T-helper 1 cell treated with Interleukin-12 subunit alpha and Interleukin-12 subunit beta and Interleukin-4 antibody, amounts not matched to agents 30 ng/mL and 1 ng/mL, for 36 hours (primary cell): ENCODE measurements at regions not wholly inside any gene's neighbourhood (a gene's known extent, or its start where the extent isn't known, plus 50 kb on each side); places are given as distances from the start of the nearest gene placed in this dataset.

ENCODE experiments used
- intact Hi-C: fragments of 100-400 bp; cut with micrococcal nuclease; formaldehyde crosslinking; loops from one replicate; pipeline ENCODE4 v1.15.1; 2024

DNA sequence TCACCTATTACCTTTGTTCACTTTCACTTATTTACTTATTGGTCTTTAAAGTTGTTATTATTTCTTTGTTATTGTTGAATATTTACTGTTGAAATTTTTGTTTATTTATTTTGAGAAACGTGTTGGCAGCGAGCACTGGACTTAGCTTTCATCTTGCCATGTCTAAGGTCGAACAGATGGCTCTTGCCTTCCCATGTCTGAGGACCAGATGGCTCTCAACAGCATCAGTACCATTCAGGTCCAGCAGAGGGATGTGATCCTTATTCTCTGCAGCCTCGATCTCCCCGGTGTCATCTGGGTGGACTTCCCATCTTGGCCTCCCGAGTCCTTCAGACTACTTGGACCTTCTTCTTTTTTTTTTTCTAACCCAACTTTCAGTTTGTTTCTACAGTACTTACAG lies 1437.6 kb downstream of the UQCRFS1 start:
- intact Hi-C loops: no loop called here

DNA sequence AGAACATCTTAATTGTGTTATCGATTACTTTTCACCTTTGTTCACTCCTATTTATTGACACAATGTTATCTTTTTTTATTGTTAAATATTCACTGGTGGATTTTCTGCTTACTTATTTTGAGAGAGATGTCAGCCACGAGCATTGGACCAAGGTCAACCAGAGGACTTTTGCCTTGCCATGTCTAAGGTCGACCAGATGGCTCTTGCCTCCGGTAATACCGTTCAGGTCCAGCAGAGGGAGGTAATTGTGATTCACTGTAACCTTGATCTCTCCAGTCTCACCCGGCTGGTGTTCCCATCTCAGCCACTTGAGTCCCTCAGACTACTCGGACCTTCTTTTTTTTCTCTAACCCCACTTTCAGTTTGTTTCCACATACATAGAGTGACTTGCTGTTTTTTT lies 1438.1 kb downstream of the UQCRFS1 start:
- intact Hi-C loops: no loop called here

DNA sequence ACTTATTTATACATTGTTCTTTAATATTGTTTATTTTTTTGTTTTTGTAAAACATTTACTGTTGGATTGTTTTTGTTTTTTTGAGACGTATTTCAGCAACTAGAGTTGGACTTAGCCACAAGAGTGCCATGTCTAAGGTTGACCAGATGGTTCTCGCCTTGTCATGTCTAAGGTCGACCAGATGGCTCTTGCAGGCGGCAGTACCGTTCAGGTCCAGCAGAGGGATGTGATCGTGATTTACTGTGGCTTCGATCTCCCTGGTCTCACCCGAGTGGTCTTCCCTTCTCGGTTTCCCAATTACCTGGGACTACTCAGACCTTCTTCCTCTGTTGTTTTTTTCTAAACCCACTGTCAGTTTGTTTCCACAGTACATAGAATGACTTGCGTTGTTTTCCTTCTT lies 1438.6 kb downstream of the UQCRFS1 start:
- intact Hi-C loops: no loop called here

DNA sequence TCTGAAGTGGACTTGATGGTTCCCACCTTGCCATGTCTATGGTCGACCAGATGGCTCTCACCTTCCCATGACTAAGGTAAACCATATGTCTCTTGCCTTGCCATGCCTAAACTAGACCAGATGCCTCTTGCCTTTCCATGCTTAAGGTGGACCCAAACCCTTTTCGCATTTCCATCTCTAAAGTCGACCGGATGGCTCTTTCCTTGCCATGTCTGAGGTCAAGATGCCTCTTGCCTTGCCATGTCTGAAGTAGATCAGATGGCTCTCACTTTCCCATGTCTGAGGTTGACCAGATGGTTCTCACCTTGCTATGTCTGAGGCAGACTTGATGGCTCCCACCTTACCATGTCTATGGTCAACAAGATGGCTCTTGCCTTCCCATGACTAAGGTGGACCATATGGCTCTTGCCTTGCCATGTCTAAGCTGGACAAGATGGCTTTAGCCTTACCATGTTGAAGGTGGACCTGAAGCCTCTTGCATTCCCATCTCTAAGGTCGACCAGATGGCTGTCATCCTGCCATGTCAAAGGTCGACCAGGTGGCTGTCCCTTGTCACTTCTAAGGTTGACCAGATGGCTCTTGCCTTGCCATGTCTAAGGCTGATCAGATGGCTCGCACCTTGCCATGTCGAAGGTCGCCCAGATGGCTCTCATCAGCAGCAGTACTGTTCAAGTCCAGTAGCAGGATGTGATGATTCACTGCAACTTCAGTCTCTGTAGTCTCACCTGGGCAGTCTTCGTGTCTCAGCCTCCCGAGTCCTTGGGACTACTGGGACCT lies 1439.4 kb downstream of the UQCRFS1 start:
- intact Hi-C loops: no loop called here

DNA sequence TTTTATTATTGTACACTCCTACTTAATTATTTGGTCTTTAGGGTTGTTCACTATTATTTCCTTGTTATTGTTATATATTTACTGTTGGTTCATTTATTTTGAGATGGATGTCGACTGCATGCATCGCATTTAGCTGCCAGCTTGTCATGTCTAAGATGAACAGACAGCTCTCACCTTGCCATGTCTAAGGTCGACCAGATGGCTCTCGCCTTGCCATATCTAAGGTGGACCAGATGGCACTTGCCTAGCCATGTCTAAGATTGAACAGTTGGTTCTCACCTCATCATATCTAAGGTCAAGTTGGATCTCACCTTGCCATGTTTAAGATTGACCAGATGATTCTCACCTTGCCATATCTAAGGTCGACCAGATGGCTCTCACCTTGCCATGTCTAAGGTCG lies 1440.9 kb downstream of the UQCRFS1 start:
- intact Hi-C loops: no loop called here

DNA sequence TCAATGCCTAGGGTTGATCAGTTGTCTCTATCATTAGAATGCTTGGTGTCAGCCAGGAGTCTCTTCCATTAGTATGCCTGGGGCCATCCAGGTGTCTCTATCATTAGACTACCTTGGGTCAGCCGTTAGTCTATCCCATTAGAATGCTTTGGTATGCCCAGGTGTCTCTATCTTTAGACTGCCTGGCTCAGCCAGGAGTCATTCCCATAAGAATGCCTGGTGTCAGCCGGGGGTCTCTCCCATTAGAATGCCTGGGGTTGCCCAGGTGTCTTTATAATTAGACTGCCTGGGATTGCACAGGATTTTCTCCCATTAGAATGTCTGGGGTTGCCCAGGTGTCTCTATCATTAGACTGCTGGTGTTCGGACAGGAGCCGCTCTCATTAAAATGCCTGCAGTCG lies 1442.9 kb downstream of the UQCRFS1 start:
- intact Hi-C loops: no loop called here

DNA sequence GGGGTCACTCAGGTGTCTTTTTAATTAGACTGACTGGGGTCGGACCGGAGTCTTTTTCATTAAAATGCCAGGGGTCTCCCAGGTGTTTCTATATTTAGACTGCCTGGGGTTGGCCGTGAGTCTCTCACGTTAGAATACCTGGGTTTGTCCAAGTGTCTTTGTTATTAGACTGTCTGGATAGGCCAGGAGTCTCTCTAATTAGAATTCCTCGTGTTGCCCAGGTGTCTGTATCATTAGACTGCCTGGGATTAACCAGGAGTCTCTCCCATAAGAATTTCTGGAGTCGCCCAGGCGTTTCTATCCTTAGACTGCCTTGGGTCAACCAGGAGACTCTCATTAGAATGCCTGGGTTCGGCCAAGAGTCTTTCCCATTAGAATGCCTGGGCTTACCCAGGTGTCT lies 1445.7 kb downstream of the UQCRFS1 start:
- intact Hi-C loops: no loop called here

DNA sequence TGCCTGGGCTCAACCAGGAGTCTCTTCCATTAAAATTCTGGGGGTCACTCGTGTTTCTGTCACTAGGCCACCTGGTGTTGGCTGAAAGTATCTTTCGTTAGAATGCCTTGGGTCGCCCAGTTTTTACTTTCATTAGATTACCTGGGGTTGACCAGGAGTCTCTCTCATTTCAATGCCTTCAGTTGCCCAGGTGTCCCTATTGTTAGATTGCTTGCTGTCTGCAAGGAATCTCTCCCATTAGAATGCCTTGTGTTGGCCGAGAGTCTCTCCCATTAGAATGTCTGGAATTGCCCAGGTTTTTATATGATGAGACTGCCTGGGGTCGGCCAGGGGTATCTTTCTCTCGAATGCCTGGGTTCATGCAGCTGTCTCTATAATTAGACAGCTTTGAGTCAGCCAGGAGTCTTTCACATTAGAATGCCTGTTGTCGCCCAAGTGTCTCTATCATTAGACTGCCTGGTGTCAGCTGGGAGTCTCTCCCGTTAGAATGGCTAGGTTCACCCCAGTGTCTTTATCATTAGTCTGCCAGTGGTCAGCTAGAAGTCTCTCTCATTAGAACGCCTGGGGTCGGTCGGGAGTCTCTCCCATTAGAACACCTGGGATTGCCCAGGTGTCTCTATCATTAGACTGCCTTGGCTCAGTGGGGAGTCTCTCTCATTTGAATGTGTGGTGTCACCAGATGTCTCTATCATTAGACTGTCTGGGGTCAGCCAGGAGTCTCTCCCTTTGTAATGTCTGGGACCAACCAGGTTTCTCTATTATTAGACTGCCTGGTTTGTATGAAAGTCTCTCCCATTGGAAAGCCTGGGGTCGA lies 1446.8 kb downstream of the UQCRFS1 start:
- intact Hi-C loops: no loop called here

DNA sequence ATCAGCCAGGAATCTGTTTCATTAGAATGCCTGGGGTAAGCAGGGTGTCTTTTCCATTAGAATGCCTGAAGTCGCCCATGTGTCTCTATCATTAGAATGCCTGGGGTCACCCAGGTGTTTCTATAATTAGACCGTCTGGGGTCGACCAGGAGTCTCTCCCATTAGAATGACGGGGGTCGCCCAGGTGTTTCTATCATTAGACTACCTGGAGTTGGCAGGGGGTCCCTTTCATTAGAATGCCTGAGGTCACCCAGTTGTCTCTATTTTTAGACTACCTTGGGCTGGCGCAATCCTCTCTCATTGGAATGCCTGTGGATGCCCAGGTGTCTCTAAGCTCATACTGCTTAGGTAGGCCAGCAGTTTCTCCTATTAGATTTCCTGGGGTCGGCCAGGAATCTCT lies 1447.6 kb downstream of the UQCRFS1 start:
- intact Hi-C loops: no loop called here

DNA sequence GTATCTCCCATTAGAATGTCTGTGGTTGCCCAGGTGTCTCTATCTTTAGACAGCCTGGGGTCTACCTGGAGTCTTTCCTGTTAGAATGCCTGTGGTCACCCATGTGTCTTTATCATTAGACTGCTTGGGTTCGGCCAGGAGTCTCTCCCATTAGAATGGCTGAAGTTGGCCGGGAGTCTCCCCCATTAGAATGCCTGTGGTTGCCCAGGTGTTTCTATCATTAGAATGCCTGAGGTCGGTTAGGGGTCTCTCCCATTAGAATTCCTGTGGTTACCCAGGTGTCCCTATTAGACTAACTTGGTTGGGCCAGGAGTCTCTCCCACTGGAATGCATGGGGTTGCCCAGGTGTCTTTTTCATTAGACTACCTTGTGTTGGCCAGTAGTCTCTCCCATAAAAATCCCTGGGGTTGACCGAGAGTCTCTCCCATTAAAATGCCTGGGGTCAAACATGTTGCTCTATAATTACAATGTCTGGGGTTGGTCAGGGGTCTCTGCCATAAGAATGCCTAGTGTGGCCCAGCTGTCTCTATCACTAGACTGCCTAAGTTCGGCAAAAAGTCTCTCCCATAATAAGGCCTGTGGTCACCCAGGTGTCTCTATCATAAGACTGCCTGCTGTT lies 1448.7 kb downstream of the UQCRFS1 start:
- intact Hi-C loops: no loop called here

DNA sequence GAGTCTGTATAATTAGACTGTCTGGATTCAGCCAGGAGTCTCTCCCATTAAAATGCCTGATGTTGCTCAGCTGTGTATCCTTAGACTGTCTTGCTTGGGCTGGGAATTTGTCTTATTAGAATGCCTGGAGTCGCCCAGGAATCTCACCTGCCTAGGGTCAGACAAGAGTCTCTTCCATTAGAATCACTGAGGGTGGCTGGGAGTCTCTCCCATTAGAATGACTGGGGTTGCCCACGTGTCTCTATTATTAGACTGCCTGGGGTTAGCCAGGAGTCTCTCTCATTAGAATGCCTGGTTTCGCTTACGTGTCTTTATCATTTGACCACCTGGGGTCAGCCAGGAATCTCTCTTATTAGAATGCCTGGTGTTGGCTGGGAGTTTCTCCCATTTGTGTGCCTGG lies 1450.0 kb downstream of the UQCRFS1 start:
- intact Hi-C loops: no loop called here

DNA sequence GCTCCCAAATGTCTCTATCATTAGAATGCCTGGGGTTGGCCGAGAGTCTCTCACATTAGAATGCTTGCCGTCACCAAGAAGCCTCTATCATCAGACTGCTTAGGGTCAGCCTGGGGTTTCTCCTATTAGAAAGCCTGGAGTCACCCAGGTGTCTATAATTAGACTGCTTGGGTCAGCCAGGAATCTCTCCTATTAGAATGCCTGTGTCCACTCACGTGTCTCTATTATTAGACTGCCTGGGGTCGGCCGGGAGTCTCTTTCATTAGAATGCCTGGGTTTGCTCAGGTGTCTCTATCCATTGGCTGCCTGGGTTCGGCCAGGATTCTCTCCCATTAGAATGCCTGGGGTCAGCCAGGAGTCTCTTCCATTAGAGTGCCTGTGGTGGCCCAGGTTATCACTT lies 1453.1 kb downstream of the UQCRFS1 start:
- intact Hi-C loops: no loop called here

DNA sequence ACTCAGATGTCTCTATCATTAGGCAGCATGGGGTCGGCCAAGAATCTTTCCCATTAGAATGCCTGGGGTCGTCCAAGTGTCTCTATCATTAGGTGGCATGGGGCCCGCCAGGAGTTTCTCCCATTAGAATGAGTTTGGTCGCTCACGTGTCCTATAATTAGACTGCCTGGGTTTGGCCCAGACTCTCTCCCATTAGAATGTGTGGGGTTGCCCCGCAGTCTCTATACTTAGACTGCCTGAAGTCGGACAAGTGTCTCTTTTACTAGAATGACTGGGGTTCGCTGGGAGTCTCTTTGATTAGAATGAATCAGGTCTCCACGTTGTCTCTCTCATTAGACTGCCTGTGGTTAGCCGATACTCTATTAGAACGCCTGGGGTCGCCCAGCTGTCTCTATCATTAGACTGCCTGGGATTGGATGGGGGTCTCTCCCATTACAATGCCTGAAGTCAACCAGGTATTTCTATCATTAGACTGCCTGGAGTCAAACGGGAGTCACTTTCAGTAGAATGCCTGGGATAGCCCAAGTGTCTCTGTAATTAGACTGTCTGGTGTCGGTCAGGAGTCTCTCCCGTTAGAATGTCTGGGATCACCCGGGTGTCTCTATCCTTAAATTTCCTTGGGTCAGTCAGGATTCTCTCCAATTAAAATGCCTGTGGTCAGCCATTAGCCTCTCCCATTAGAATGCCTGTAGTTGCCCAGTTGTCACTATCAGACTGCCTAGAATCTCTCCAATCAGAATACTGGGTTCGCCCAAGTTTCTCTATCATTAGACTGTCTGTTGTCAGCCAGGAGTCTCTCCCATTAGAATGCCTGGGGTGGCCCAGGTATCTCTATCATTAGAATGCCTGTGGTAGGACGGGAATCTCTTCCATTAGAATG lies 1454.1 kb downstream of the UQCRFS1 start:
- intact Hi-C loops: no loop called here

DNA sequence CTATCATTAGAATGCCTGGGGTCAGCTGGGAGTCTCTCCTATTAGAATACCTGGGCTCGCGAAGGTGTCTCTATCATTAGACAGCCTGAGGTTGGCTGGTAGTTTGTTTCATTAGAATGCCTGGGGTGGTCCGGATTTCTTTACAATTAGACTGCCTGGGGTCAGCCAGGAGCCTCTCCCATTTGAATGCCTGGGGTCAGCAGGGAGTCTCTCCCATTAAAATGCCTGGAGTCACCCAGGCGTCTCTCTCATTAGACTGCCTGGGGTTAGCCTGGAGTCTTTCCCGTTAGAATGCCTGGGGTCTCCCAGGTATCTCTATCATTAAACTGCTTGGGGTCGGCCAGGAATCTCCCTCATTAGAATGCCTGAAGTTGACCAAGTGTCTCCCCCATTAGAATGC lies 1458.3 kb downstream of the UQCRFS1 start:
- intact Hi-C loops: no loop called here

DNA sequence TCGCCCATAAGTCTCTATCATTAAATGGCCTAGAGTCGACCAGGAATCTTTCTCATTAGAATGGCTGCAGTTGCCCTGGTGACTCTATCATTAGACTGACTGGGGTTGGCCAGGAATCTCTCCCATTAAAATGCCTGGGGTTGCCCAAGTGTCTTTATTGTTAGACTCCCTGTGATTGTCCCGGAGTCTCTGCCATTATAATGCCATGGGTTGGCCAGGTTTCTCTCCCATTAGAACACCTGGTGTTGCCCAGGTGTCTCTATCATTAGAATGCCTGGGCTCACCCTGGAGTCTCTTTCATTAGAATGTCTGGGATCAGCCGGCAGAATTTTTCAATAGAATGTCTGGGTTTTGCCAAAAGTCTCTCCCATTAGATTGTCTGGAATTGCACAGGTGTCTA lies 1459.3 kb downstream of the UQCRFS1 start:
- intact Hi-C loops: no loop called here

DNA sequence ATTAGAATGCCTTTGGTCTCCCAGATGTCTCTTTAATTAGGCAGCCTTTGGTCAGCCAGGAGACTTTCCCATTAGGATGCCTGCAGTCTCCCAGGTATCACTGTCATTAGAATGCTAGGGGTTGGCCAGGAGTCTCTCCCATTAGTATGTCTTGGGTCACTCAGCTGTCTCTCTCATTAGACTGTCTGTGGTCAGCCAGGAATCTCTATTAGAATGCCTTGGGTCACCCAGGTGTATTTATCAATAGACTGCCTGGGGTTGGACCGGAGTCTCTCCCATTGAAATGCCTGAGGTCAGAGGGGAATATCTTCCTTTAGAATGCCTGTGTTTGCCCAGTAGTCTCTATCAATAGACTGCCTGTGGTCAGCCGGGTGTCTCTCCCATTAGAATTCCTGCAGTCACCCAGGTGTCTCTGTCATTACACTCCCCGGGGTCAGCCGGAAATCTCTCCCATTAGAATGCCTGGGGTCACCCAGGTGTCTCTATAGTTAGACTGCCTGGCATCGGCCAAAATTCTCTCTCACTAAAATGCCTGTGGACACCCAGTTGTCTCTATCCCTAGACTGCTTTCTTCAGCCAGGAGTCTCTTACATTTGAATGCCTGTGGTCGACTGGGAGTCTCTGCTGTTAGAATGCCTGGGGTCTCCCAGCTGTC lies 1460.3 kb downstream of the UQCRFS1 start:
- intact Hi-C loops: no loop called here

DNA sequence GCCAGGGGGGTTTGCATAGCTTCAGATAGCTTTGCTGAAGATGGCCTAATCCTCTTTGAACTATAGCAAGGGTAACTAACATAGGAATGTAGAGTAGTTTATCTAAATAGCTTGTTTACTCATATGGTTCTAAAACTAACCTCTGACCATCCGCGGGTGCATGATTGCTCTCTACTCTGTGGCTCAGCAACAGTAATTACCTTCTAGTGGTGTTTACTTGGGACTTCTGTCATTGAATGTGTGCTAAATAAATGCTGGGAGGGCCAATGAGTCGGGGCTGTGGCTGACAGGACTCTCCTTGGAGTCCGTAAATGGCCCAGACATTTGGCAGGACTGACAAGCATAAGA lies 1461.9 kb downstream of the UQCRFS1 start:
- intact Hi-C loops: no loop called here

DNA sequence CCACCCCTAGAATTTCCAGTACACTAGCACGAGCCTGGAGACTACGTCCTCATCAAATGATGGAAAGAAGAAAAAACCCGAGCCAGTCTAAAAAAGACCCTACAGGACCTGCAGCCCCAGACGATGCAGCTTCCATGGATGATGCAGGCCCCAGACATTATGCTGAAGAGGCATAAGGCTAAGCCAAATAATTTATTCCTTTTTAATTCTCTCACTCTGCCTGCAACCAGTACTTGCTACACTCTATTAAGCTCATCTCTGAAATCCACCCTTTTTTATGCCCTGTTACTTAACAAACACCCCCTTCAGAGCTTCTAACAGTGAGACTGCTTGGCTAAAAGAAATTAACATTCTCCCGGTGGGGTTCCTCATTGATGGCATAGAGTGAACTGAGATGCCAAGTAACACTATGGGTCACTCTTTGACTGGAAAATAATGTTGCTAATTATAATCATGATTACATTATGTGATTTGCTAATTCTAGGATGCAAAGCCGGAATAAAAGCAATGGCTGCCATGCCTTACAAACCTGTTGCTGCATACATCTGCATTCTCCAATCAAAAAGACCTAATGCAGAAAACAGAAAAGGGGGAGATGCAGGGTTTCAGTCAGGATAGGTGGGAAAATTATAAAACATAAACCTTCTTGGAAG lies 1462.4 kb downstream of the UQCRFS1 start:
- intact Hi-C loops: no loop called here

DNA sequence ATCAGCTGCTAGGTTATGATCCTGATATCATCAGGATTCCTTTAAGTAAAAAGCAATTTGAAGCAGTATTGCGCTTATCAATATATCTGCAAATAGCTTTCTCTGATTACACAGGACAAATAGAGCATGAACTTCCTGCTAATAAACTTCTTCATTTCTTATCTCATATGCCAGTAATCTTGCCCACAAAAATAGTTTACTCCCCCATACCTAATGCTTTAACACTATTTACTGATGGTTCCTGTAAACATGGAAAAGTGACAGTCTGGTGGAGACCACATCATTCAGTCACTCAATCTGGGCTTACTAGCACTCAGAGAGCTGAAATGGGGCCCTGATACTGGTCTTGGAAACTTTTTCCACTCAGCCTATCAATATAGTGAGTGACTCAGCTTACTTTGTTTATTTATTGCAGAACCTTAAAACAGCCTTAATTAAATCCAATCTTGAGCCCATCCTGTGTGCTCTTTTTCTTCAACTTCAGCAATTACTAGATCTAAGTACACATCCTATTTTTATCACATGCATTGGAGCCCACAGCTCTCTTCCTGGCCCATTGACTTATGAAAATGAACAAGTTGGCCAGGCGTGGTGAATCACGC lies 1464.3 kb downstream of the UQCRFS1 start:
- intact Hi-C loops: no loop called here
